CD4-positive, alpha-beta T cell treated with Interleukin-6 at 100 ng/mL for 8 hours (primary cell): ENCODE measurements at regions not wholly inside any gene's neighbourhood (a gene's known extent, or its start where the extent isn't known, plus 50 kb on each side); places are given as distances from the start of the nearest gene placed in this dataset.
"Not testable (repeated sequence)": the region's sequence is repeated elsewhere in the genome, so short reads cannot be mapped to it uniquely, and the experiment has no call there.

ENCODE experiments used
- DNase-seq: peaks from one replicate; pipeline ENCODE4 v3.0.0-alpha.2; 2020; ENCODE audit warnings: mixed read lengths, low spot score

DNA sequence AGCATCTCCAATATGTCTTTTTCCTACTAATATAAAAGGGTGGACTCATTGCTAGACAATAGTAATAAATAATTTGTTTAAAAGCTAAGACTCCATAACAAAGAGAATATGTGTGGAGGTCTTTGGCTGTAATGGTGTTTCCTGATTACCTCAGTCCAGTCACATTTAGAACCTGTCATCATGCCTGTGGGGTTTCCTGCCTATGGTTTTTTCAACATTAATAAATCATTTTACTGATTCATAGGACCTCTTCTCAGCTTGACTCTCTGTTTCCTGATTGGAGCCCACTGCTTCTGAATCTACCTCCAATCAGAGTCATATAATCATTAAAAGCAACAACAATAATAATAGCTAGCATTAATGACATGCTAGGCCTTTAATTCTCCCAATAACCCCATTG, 52.4 kb upstream of the GNAI1 start:
- DNase-seq: no peak

GRCh38 chr7:80078886-80079285, 55.7 kb upstream of the GNAI1 start:
- no peak for DNase-seq

GRCh38 chr7:80078159-80078731, 56.4 kb upstream of the GNAI1 start:
- no peak for DNase-seq

DNA sequence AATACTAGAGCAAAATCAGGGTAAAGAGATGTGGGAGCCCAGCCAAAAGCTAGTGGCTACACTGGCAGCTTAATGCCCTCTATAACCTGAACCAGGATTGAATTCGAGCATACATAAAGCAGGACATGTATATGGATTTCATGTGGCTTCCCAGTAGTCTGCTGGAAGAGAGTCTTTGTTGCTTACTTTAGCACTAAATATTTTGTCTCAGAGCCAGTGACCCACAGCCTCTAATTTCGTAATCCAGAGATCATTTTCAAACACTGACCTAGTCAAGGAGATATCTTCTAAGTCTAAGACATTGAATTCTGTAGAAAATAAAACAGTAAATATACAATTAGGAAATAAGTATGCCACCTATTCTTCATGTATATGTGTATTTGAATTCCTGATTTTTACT, 64.2 kb upstream of the GNAI1 start:
- no peak for DNase-seq

GRCh38 chr7:80066639-80067038, 68.0 kb upstream of the GNAI1 start:
- DNase-seq: no peak

- DNase-seq: no peak
Observed at GRCh38 chr7:80063834-80064233, 70.8 kb upstream of the GNAI1 start.

DNA sequence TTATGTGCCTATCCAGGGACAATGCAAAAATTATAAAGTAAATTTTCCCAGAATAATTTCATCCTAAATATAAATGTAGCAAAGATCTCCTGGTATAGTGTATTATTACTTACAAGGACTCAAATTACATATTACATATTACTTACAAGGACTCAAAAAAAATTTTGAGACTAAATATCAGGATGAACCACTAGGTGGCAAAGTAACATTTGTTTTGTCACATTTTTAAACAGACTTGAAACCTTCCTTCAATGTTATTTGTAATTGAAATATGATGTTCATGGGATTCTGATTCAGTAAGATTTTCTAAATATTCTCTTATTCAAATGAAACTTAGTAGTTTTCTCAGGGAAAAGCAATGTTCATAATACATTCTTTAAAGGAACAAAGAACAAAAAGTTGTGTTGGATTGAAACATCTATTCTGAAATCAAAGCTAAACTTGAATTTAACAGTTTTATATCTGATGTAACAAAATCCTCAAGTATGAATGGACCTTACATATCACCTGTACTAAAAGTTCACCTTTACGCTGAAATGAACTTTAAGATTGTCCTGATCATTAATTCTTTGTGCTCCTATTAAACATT, 74.3 kb upstream of the GNAI1 start:
- DNase-seq: no peak

GRCh38 chr7:80057488-80057887, 77.1 kb upstream of the GNAI1 start:
- DNase-seq: no peak

GRCh38 chr7:80054356-80054755, 80.3 kb upstream of the GNAI1 start:
- no peak for DNase-seq

GRCh38 chr7:80053124-80053523, 81.5 kb upstream of the GNAI1 start:
- no peak for DNase-seq

DNA sequence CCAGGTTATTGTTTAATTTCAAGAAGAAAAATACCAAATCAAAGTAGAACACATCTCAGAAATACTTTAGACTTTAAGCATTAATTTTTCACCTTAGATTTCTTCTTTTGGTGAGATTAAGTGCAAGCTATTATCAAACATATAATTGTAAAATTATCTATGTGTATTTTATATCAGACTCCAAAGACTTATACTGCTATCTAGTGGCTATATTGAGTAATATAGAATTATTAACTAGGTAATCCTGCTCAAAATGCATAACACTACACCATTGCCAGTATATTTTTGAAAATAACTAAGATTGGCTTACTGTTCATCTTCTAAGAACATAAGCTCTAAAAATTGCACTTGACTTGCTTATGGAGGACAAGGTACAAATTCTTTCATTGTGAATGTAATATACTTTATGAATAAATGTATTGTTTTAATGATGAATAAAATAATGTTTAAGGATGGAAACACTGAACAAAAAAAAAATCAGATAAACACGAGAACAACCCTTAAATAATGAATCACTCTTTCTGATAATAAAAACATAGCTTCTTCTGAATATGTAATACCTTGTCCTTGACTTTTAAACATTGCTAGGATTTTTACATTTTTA, 86.7 kb upstream of the GNAI1 start:
- no peak for DNase-seq

- no peak for DNase-seq
Observed at GRCh38 chr7:80047032-80047431, 87.6 kb upstream of the GNAI1 start.

GRCh38 chr7:80044796-80045195, 89.8 kb upstream of the GNAI1 start:
- no peak for DNase-seq

GRCh38 chr7:80040752-80041151, 93.9 kb upstream of the GNAI1 start:
- no peak for DNase-seq

GRCh38 chr7:80040335-80040734, 94.3 kb upstream of the GNAI1 start:
- no peak for DNase-seq

- no peak for DNase-seq
Observed at GRCh38 chr7:80039251-80039884, 95.3 kb upstream of the GNAI1 start.

DNA sequence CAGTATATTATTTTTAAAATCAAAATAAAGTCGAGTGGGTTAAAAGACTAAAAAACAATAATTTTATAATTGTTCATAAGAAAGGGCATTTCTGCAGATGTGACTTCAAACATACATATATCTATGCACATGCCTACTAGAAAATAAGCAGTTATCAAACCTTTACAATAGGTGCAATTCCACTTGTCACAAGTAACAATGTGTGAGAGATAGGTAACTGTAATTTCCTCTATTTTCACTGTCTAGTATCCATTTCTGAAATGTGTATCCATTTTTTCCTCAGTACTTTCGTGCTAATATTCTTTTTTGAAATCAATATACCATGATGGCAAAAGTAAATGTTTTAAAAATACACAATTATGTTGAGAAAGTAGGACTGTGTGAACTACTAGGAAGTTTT, 96.9 kb upstream of the GNAI1 start:
- DNase-seq: no peak

DNA sequence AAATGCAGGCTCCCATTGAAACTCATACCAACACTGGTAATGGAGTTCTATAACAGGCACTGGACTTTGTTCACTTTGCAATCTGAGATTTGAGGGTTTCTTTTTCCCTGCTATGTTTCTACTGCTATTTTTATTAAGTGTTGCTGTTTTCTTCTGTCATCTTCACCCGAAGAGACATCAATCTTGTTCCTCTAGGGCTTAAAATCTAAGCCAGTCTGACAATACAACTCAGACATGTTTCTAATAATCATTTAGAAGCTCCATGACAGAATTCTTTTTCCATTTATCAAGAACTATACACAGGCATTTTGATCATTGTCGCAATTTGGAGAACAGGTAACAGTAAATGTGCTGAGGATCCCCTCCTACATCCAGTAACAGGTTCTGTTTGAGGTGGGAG, 98.5 kb upstream of the GNAI1 start:
- DNase-seq: no peak

DNA sequence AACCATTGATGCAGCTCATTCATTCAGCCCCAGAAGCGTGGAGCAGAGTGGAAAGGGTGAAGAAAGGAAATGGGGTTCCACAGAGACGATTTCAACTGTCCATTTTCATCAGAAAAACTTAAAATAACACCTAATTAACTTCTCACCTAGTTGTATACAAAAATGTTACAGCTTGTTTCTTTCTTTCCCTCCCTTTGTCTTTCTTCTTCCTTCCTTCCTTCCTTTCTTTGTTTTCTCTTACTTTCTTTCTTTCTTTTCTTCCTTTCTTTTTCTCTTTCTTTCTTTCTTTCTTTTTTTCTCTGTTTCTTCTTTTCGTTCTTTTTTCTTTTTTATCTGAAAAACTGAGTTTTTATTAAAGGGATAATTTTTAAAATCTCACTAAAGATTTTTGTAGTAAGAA, 105.9 kb upstream of the GNAI1 start:
- no peak for DNase-seq

DNA sequence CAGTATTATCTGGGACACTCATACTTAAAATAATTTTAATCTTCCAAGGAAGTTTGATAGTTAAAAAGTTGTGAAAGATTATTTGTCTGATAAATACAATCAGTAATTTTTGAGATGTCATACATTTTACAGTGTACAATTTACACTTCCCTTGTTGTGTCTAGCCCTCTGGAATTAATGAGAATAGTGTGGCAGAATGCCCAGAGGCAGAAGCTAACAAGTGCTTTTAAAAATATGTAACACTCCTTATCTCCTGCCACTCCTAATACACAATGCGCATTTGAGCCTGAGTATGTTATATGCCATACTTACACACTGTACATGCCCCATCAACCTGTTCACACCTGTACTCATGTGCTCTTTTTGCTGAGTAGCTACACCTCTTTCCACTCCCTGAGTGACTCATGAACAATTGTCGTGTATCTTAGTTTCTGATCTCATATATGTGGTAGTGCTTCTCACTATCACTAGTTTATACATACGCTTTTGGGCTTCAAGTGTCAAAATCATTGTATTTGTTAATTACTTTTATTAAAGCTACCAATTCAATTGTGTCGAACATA, 106.9 kb upstream of the GNAI1 start:
- DNase-seq: no peak

GRCh38 chr7:80026766-80027165, 107.9 kb upstream of the GNAI1 start:
- no peak for DNase-seq

DNA sequence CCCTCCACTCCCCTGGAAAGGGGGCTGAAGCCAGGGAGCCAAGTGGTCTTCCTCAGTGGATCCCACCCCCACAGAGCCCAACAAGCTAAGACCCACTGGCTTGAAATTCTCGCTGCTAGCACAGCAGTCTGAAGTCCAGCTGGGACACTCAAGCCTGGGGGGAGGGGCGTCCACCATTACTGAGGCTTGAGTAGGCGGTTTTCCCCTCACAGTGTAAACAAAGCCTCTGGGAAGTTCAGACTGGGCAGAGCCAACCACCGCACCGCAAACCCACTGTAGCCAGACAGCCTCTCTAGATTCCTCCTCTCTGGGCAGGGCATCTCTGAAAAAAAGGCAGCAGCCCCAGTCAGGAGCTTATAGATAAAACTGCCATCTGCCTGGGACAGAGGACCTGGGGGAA, 114.4 kb upstream of the GNAI1 start:
- DNase-seq: not testable (repeated sequence)

GRCh38 chr7:80019809-80020207, 114.8 kb upstream of the GNAI1 start:
- DNase-seq: not testable (repeated sequence)
